ENCODE measurements at regions not wholly inside any gene's neighbourhood (a gene's known extent, or its start where the extent isn't known, plus 50 kb on each side); places are given as distances from the start of the nearest gene placed in this dataset.

GRCh38 chrX:127708155-127708554, 344.0 kb downstream of the ACTRT1 start:
- TF ChIP-seq EZH2 (IDR thresholded peaks at IDR 0.05) (no peak), POLR2AphosphoS5 (IDR thresholded peaks at IDR 0.05; ENCODE audit: borderline replicate concordance, low read depth, low read length) (no peak), FOXP2 (optimal IDR thresholded peaks at IDR 0.05; ENCODE audit: control extremely low read depth, extremely low read length, insufficient read depth) (no peak)

Data from SK-N-MC (cell line).